AG08395 (cell line): ENCODE measurements at regions not wholly inside any gene's neighbourhood (a gene's known extent, or its start where the extent isn't known, plus 50 kb on each side); places are given as distances from the start of the nearest gene placed in this dataset.

Experiments used
- DNase-seq: peaks from one replicate; pipeline ENCODE4 v3.0.0; 2012; ENCODE audit warnings: mixed read lengths, low spot score

DNA sequence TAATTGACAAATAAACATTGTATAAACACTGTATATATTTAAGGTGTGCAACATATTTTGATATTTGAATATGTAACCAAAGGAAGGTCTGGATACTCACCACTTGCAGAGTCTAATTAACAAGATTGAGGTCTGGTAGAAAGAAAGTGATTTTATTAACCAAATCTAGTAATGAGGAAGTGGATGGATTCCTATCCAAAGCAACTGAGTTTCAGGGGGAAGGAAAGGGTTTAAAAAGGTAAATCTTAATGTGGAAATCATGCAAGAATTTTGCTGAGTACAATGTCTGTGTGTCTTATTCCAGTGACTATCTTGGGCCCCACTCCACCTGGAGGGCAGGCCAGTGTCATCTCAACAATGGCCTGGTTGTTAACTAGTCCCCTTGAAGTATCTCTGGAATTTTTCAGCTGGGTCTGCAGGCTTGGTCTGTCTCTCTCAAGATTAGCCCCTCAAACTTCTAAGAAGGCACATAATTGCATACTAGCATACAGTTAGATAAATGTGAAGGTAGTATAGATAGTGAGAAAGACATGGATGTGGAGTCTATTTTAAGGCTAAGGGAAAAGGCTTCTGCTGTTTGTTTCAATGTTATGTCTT, 262.7 kb upstream of the RGS18 start:
- no peak for DNase-seq

DNA sequence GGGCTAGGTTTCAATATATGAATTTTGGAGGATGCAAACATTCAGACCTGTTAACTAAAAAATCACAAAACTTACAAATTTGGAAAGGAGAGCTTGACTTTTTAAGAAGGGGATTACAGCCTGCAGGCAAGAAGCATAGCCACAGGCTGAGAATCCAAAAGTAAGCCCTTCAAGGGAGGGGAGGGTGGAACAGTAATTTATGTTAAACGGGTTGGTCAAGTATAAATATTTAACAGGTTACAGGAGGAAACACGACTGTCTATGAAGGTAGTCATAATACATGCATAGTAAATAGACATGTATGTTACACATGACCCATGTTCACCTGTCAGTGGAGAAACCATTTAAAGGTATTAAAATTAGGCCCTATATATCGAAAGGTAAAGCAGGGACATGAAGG, 261.1 kb upstream of the RGS18 start:
- no peak for DNase-seq

DNA sequence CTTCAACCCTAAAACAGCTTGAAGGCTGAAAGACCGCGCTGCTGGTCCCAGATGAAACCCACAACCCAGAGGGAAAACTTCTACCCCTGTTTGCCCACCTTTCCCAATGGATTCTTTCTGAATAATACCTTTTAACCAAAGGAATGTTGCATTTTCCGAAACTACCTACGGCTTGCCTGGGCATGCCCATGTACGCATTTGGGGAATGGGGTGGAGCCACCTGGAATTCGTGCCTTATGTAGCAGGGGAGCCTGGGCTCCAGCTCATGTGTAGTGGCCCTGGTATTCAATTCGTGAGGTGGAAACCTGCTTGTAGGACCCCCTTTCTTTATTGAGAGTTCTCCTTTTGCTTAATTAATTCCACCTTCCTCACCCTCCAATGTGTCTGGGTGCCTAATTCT, 256.6 kb upstream of the RGS18 start:
- DNase-seq: no peak

DNA sequence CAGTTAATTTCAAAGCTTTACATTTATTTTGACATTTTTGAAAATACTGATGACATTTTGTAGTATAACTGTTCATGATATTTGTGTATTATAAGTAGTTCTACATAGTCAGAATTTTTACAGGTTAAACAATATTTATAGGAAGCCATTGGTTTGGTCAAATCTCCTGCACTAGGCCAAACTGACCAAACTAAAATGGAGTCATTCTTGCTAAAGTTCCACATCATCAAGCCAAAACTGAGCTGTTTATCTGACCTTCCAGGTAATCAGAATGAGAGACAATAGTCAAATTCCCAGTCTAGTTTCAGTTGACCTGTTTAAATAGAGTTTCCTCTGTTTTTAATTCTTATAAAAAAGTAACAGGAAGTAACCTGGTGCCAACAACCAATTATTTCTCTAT, 253.3 kb upstream of the RGS18 start:
- no peak for DNase-seq

DNA sequence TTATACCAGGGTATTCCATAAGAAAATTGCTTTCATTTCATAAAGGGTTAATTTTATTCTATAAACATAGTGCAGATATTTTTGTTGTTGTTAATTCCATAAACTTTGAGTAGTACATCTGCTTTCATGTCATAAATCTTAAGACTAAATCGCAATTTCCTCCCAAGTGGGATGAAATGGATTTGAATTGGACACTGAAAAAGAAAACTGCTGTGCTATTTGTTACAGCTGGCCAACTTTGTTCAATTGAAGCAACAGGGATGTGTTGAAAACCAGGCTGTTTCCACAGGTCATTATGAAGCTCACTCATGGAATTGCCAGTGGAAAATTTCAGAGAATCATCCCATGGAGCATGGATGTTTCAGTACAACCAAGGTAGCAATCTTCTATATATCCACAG, 252.5 kb upstream of the RGS18 start:
- DNase-seq: no peak

DNA sequence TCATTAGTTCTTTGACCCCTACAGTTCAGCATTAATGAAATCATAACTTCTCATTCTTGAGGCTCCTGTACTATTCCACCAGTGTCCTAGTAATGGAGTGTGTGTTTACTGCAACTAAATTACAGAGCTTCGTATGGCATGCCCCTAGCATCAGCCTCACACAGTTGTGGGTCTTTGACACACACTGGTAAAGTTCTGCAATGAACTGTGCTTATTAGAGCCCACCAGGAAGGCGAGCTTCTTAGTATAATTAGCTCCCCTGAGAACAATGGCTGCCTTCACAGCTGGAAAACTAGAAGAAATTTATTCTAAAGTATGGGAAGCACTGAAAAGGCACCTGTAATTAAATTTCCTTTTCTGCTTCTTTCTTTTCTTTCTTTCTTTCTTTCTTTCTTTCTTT, 251.1 kb upstream of the RGS18 start:
- no peak for DNase-seq

DNA sequence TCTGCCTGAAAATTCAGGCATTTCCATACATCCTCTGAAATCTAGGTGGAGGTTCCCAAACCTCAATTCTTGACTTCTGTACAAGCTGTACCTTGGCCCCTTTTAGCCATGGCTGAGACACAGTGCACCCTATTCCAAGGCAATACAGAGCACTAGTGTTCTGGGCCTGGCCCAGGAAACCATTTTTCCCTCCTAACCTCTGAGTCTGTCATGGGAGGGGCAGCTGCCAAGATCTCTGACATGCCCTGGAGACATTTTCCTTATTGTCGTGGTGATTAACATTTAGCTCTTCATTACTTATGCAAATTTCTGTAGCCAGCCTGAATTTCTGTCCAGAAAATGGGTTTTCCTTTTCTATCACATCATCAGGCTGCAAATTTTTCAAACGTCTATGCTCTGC, 248.0 kb upstream of the RGS18 start:
- no peak for DNase-seq

DNA sequence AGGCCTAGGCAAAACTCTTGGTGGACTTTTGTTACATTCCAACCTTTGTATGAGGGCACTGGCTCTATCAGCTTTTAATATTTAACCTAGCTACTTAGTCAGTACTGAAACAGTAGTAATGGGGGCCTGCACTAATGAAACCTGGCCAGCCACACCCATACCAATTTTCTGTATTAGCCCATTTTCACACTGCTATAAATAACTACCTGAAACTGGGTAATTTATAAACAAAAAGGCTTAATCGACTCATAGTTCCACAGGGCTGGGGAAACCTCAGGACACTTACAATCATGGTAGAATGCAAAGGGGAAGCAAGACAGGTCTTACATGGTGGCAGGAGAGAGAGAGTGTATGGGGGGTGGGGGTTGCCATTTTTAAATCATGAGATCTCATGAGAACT, 245.7 kb upstream of the RGS18 start:
- no peak for DNase-seq

DNA sequence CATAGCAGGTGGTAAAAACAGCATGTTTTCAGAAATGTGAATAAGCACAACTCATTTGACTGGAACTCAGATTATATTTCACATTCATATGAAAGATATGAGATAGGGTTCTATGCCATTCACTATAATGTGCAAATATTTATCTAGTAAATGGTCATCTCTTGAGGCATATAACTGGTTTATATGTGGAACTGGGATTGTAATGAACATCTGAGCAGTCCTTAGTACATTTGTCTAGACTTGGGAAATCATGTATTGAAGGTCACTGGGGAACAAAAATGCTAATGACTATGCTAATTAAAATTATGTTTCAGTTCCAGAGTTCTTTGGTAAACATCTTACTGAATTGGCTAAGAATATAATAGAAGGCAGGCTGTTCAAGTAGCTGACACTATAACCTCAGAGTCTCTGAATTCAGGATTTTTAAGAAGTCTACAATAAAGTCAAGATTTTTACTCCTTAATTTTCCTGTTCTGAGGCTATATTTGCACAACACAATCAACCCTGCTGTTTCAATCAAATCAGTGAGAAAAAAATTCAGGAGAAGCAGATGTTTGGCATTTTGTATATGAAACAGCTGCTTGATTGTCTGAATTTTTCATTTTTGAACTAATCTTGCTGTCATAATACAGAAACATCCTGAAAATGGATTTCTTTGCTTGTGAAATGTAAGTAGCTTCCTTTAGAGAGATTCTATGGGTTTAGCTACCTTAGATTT, 244.8 kb upstream of the RGS18 start:
- DNase-seq: no peak

DNA sequence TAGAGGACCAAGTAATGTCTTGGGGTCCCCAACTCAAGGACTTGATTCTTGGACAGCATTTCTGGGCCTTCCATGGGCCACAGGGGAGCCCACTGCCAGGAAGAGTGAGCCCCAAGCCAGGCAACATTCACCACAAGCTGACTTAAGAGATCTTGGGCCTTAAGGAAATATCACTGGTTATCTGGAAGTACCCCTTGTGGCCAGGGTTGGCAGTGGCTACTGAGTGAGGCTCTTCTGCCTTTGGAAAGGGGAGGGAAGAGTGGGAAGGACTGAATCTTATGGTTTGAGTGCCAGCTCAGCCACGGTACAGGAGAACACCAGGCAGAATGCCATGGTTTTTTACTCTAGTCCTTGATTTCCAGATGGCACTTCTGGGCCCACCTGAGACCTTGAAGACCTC, 228.9 kb upstream of the RGS18 start:
- DNase-seq: no peak

DNA sequence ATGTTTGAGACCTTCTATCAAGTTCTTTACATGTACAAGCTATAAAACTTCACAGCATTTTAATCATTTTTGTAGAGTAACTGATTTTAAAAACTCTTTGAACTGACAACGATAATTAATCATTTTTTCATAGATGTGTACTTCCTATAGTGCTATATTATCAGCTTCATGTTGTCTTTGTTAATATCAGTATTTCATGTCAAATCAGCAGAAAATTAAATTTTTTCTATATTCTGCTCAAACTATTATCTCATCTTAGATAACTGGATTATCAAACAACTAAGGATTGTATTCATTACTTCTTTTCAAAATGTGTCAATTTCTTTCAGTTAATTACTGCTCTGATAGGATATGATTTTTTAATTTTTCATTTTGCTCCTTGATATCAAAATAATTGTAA, 214.6 kb upstream of the RGS18 start:
- no peak for DNase-seq

DNA sequence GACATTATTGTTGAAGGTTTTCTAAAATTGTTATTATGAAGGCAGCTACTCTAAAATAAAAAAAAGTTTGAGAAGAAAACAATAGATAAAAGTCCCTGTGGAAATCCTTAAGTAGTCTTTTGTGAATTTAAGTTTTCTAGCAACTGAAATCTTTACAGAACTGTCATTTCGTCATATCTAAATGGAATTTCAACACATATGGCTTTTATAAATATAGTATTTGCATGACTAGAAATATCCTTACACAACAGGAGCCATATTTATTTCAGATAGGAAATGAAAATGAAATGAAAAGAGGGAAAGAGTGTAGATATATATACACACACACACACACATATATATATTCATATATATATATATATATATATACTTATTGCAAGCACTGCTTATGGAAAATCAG, 204.7 kb upstream of the RGS18 start:
- DNase-seq: no peak

DNA sequence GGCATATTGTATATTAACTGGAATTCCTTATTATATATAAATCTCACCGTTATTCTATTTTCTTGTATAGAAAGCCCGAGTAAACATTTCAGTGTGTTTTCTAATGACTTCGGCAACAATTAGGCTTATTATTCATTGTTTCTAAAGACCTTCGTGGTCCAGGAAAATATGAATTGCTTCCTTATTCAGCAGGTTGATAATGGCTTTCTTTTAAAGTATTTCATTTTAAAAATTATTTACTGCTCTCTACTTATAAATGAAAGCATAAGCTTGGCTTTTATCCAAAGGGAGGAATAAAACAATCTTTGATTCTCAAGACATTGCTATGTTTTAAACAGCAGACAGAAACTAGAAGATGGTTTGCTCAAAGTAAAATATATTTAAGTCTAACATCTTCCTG, 198.4 kb upstream of the RGS18 start:
- DNase-seq: no peak

DNA sequence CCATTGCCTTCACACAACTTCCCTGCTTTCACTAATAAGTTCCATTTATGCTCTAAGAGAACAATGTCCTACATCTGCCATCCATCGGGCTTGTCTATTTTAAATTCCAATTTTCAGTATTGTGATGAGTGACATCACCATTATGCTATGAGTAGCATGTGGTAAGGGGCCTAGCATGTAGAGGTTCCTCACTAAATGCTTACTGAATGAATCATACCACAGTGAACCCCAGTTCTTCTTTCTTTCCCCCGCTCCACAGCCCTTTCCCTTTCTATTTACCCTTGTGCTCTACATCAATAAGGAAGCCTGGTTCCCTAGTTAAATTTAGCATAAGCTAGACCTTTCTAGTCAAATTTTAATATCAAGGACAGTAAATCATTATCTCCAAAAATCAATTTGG, 195.0 kb upstream of the RGS18 start:
- DNase-seq: no peak

DNA sequence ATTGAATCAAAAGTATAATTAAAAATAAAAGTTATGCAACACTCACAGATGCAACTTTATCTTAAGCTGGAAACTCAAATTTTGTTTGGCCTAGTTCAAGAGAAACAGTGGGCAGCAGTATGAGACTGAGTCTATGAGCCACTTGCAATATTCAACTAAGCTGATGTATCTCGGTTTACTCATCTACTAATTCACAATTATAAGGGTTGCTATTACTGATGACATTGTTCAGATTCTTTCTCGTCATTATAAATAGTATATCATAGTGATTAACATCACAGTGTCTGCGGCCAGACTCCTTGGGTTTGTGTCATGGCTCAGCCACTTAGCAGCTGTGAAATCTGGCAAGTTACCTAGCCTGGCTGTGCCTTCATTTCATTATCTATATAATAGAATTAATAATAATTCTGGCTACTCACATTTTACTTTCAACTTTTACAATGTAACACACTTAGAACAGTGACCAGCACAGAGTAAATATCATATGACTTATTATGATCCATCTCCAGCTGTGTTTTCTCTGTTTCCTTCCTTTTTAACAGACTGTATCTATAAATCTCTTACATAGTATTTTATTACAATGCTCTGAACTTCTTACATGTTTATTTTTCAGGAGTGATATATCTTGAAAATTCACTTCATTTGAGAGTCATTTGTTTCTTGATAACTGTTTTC, 194.3 kb upstream of the RGS18 start:
- no peak for DNase-seq

DNA sequence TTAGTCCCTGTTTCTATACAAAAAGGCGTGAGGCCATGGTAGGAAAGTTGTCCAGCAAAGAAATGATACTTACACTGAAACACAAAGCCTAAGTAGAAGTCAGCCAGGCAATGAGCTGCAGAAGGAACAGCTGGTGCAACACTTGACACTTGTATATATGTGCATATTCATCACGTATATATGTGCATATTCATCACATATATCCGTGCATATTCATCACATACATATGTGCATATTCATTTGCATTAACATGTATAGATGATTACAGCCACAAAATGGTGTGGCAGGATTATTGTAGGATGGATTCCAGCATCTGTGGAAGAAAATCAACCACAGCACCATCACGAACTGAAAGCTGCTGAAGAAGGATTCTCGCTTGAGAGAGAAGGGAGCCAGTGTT, 189.0 kb upstream of the RGS18 start:
- no peak for DNase-seq

DNA sequence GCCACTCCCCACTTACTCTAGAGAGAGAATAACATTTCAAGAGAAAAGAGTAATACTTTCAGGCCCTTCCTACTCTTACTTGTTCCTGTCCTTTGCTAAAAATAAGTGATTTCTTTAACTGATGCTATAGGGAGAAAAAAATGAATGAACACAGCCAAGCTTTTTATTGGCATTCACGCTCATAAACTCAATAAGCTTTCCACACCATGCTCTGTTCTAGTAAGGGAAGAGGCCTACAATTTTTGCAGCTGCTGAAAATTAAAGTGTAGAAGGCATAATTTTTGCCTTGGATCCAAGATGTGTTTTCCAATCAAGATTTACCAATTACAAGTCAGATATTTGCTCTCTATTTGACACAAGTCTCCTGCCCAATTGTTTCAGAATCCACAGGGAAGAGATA, 188.1 kb upstream of the RGS18 start:
- no peak for DNase-seq

DNA sequence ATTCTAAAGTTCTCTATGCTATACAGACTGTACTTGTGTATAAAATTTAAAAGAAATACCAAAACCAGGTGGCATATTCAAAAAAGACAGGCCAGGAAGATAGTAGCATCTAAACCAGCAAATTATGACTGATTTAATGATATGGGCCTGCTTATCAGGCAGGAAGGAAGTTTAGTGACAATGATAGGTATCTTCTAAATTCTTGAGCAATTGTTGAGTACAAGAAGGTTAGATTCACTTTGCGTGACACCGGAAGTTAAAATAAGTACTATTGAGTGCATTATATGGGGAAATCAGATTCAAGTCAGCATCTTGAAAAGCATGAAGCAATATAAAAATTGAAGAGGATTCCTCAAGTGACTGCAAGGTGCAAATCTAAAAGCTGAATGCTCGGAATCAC, 186.8 kb upstream of the RGS18 start:
- no peak for DNase-seq

DNA sequence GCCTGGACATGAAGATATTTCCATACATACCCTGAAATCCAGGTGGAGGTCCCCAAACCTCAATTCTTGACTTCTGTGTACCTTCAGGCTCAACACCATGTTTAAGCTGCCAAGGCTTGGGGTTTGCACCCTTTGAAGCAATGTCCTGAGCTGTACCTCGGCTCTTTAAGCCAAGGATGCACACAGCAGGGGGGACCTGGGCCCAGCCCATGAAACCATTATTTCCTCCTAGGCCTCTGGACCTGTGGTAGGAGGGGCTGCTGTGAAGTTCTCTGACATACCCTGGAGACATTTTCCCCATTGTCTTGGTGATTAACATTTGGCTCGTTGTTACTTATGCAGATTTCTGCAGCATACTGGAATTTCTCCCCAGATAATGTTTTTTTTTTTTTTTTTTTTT, 184.3 kb upstream of the RGS18 start:
- DNase-seq: no peak

DNA sequence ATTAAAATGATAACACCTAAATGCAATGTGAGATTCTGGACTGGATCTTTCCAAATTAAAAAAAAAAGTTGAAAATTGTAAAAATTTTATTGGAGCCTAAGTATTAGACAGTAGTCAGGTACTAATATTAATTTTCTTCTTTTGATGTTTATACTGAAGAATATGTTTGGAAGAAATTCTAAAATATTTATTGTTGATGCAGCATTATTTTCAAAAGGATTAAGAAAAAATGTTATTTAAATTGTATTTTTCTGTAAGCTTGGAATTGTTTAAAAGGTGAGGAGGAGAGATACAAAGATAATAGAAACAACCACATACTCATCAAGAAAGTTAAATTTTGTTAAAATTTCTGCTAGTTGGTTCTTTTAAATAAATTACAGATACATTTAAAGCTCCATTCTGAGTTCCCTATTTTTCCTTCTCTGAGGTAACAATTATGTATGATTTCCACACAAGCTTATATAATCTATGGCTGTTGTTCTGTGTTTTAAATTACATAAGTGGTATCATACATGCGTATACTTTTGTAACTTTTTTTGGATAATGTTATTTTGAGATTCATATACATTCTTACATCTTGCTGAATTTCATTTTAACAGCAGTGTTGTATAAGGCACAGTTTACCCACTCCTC, 180.3 kb upstream of the RGS18 start:
- DNase-seq: no peak

DNA sequence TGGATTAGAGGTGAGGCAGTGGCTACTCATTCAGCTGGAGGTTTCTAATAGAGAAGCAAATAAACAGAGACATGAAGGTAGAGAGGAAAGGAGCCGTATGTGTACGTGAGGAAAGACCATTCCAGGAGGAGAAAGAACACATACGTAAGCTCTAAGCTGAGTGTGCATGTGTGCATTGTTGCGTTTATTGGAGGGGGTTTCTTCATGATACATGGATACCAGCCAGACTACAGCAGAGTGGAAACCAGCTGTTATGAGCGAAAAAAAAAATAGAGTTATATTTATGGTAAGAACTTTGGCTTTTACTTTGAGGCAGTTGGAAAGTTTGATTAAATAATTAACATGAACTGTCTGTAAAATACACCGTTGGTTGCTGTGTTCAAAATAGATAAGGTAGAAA, 173.4 kb upstream of the RGS18 start:
- DNase-seq: no peak

DNA sequence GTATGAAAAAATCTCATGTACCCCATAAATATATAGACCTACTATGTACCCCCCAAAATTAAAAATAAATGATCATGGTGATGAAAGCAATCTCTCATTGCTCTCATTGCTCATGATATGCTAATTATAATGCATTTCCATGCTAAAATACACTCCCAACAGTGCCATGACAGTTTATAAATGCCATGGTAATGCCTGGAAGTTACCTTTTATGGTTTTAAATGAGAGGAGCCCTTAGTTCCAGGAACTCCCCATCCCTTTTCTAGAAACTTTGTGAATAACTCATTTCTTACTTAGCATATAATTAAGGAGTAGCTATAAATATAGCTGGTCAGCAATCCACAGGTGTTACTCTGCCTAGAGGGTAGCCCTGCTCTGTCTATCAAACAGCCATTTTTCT, 166.1 kb upstream of the RGS18 start:
- DNase-seq: no peak

DNA sequence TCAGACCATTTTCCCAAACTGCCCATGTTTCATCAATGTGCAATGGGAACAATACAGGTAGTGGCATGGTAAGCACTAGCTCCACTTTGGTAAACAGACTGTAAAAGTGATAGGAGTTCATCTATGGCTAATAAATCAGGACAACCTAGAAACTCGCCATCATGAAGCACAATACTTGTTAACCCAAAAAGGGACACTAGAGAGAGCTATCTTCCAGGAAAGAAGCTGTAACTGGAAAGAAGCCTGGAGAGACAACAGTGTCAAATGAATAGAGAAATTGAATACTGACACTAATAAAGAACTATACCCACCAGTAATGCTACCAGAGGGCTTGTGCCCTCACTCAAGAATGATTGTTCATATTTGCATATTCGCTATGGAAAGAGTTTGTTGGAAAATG, 164.7 kb upstream of the RGS18 start:
- DNase-seq: no peak
